ENCODE measurements at regions not wholly inside any gene's neighbourhood (a gene's known extent, or its start where the extent isn't known, plus 50 kb on each side); places are given as distances from the start of the nearest gene placed in this dataset.

- TF ChIP-seq, protein P1, sequence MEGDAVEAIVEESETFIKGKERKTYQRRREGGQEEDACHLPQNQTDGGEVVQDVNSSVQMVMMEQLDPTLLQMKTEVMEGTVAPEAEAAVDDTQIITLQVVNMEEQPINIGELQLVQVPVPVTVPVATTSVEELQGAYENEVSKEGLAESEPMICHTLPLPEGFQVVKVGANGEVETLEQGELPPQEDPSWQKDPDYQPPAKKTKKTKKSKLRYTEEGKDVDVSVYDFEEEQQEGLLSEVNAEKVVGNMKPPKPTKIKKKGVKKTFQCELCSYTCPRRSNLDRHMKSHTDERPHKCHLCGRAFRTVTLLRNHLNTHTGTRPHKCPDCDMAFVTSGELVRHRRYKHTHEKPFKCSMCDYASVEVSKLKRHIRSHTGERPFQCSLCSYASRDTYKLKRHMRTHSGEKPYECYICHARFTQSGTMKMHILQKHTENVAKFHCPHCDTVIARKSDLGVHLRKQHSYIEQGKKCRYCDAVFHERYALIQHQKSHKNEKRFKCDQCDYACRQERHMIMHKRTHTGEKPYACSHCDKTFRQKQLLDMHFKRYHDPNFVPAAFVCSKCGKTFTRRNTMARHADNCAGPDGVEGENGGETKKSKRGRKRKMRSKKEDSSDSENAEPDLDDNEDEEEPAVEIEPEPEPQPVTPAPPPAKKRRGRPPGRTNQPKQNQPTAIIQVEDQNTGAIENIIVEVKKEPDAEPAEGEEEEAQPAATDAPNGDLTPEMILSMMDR (IDR thresholded peaks at IDR 0.05) = no peak
- no peak for TF ChIP-seq EZH2 (IDR thresholded peaks at IDR 0.05; ENCODE audit: borderline replicate concordance, insufficient read depth, low read depth, low read length, poor library complexity, severe bottlenecking)
Observed at GRCh38 chr2:65751408-65751807, 319.0 kb upstream of the SPRED2 start.

All from B cell (primary cell).